ENCODE measurements at regions not wholly inside any gene's neighbourhood (a gene's known extent, or its start where the extent isn't known, plus 50 kb on each side); places are given as distances from the start of the nearest gene placed in this dataset.

- TF ChIP-seq CTCF (IDR thresholded peaks at IDR 0.05) (no peak), POLR2A (IDR thresholded peaks at IDR 0.05) (no peak)
Observed at GRCh38 chr2:105183555-105184323, 57.8 kb upstream of the GPR45 start.

Data from Peyer's patch (tissue), 4 donors.